NCI-H2029 (cell line): ENCODE measurements at regions not wholly inside any gene's neighbourhood (a gene's known extent, or its start where the extent isn't known, plus 50 kb on each side); places are given as distances from the start of the nearest gene placed in this dataset.
"Not testable (repeated sequence)": the region's sequence is repeated elsewhere in the genome, so short reads cannot be mapped to it uniquely, and the experiment has no call there.

ENCODE experiments used
- DNase-seq: peaks from one replicate; lab custom pipeline; 2025; lab: John Stamatoyannopoulos, UW

GRCh38 chr2:163081754-163082153, 243.2 kb upstream of the KCNH7 start:
- DNase-seq: no peak

- DNase-seq: no peak
Observed at GRCh38 chr2:163077241-163077640, 238.7 kb upstream of the KCNH7 start.

- no peak for DNase-seq
Observed at GRCh38 chr2:163066085-163066484, 227.5 kb upstream of the KCNH7 start.

GRCh38 chr2:163062524-163062923, 224.0 kb upstream of the KCNH7 start:
- no peak for DNase-seq

GRCh38 chr2:163046615-163047014, 208.0 kb upstream of the KCNH7 start:
- no peak for DNase-seq

- DNase-seq: no peak
Observed at GRCh38 chr2:163045830-163046229, 207.3 kb upstream of the KCNH7 start.

GRCh38 chr2:163044114-163044513, 205.5 kb upstream of the KCNH7 start:
- DNase-seq: no peak

- DNase-seq: no peak
Observed at GRCh38 chr2:163043201-163043600, 204.6 kb upstream of the KCNH7 start.

GRCh38 chr2:163039266-163039665, 200.7 kb upstream of the KCNH7 start:
- no peak for DNase-seq

GRCh38 chr2:163028807-163029206, 190.2 kb upstream of the KCNH7 start:
- DNase-seq: no peak

- DNase-seq: not testable (repeated sequence)
Observed at GRCh38 chr2:163026136-163026775, 187.7 kb upstream of the KCNH7 start.

GRCh38 chr2:163016882-163017281, 178.3 kb upstream of the KCNH7 start:
- not testable (repeated sequence) for DNase-seq

- peak; percentile 85 for DNase-seq
Observed at GRCh38 chr2:163011000-163011399, 172.4 kb upstream of the KCNH7 start.

- no peak for DNase-seq
Observed at GRCh38 chr2:163008642-163009041, 170.1 kb upstream of the KCNH7 start.

- DNase-seq: no peak
Observed at GRCh38 chr2:162994718-162995117, 156.2 kb upstream of the KCNH7 start.

GRCh38 chr2:162992828-162993227, 154.3 kb upstream of the KCNH7 start:
- no peak for DNase-seq

GRCh38 chr2:162989507-162989906, 150.9 kb upstream of the KCNH7 start:
- DNase-seq: peak; percentile 15

GRCh38 chr2:162974771-162975170, 136.2 kb upstream of the KCNH7 start:
- no peak for DNase-seq

- DNase-seq: no peak
Observed at GRCh38 chr2:162972383-162972782, 133.8 kb upstream of the KCNH7 start.

GRCh38 chr2:162968306-162968705, 129.7 kb upstream of the KCNH7 start:
- DNase-seq: no peak

GRCh38 chr2:162967811-162968210, 129.2 kb upstream of the KCNH7 start:
- no peak for DNase-seq

- DNase-seq: no peak
Observed at GRCh38 chr2:162967147-162967546, 128.6 kb upstream of the KCNH7 start.

GRCh38 chr2:162965191-162965590, 126.6 kb upstream of the KCNH7 start:
- DNase-seq: no peak

GRCh38 chr2:162964513-162964912, 125.9 kb upstream of the KCNH7 start:
- DNase-seq: no peak
